ENCODE measurements at regions not wholly inside any gene's neighbourhood (a gene's known extent, or its start where the extent isn't known, plus 50 kb on each side); places are given as distances from the start of the nearest gene placed in this dataset.

DNA sequence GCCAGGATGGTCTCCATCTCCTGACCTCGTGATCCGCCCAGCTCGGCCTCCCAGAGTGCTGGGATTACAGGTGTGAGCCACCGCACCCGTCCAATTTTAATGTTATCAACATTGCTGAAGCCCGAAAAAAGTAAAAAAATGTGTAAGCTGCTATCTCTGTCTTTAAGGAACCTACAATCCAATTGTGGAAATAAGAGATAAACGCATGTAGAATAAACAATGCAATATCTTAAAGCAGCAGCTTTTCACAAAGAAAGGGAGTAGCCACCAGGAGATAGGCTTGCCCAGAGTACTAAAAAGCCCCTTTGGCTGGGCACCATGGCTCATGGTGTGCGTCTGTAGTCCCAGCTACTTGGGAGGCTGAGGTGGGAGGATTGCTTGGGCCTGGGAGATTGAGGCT is 282.9 kb upstream of the LYZL1 start:
- no peaks in the 10 kb centered on the region for H4K20me1 ChIP-seq (ENCODE audit: insufficient read depth, low read length, poor library complexity, severe bottlenecking)
- H3K4me3 ChIP-seq (ENCODE audit: low read length, poor library complexity, severe bottlenecking), result no peak overlapping the region
- no peaks in the 10 kb centered on the region for H3K36me3 ChIP-seq (ENCODE audit: insufficient read depth, low read length)
- H3K4me2 ChIP-seq (ENCODE audit: low read depth, low read length, poor library complexity, severe bottlenecking), result no peak overlapping the region
- H3K4me1 ChIP-seq (ENCODE audit: insufficient read depth, low read length, poor library complexity, severe bottlenecking), result no peaks in the 10 kb centered on the region
- no peaks in the 10 kb centered on the region for H3F3A ChIP-seq (ENCODE audit: low read depth)
- no peaks in the 10 kb centered on the region for H3K27me3 ChIP-seq (ENCODE audit: insufficient read depth, low read length, poor library complexity, severe bottlenecking)
- TF ChIP-seq EZH2phosphoT487 (IDR thresholded peaks at IDR 0.05; ENCODE audit: borderline replicate concordance), result no peak
- TF ChIP-seq, protein P1, sequence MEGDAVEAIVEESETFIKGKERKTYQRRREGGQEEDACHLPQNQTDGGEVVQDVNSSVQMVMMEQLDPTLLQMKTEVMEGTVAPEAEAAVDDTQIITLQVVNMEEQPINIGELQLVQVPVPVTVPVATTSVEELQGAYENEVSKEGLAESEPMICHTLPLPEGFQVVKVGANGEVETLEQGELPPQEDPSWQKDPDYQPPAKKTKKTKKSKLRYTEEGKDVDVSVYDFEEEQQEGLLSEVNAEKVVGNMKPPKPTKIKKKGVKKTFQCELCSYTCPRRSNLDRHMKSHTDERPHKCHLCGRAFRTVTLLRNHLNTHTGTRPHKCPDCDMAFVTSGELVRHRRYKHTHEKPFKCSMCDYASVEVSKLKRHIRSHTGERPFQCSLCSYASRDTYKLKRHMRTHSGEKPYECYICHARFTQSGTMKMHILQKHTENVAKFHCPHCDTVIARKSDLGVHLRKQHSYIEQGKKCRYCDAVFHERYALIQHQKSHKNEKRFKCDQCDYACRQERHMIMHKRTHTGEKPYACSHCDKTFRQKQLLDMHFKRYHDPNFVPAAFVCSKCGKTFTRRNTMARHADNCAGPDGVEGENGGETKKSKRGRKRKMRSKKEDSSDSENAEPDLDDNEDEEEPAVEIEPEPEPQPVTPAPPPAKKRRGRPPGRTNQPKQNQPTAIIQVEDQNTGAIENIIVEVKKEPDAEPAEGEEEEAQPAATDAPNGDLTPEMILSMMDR (conservative IDR thresholded peaks at IDR 0.05; ENCODE audit: low read length), result no peak
- no peak overlapping the region for H3K9ac ChIP-seq (ENCODE audit: low read depth, low read length, poor library complexity, severe bottlenecking)
- no peak overlapping the region for H2AFZ ChIP-seq (ENCODE audit: low read length)
- no peaks in the 10 kb centered on the region for H3K9me3 ChIP-seq (ENCODE audit: insufficient read depth, low read depth, low read length)
- H3K9me2 ChIP-seq (replicated peaks; ENCODE audit: low read depth, low read length), result no peaks in the 10 kb centered on the region
- H3K79me2 ChIP-seq (ENCODE audit: insufficient read depth, low read length), result no peaks in the 10 kb centered on the region

DNA sequence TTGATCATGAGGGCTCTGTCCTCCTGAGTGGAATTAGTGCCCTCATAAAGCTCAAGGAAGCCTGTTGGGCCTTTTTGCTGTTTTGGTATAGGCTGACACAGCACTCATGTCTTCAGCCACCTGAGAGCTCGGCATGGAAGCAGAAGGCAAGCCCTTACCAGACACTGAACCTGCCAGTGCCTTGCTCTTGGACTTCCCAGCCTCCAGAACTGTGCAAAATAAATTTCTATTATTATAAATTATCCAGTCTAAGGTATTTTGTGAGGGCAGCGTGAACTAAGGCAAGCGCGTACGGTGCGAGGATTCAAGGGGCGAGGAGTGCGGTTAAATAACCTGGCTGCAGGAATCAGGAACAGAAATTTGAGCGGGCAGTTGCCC is 281.5 kb upstream of the LYZL1 start:
- H3K4me1 ChIP-seq (ENCODE audit: insufficient read depth, low read length, poor library complexity, severe bottlenecking), result no peaks in the 10 kb centered on the region
- no peaks in the 10 kb centered on the region for H3F3A ChIP-seq (ENCODE audit: low read depth)
- H4K20me1 ChIP-seq (ENCODE audit: insufficient read depth, low read length, poor library complexity, severe bottlenecking), result no peaks in the 10 kb centered on the region
- H2AFZ ChIP-seq (ENCODE audit: low read length), result no peak overlapping the region
- no peak overlapping the region for H3K9ac ChIP-seq (ENCODE audit: low read depth, low read length, poor library complexity, severe bottlenecking)
- H3K79me2 ChIP-seq (ENCODE audit: insufficient read depth, low read length), result no peaks in the 10 kb centered on the region
- TF ChIP-seq, protein P1 (conservative IDR thresholded peaks at IDR 0.05; ENCODE audit: low read length), result no peak
- TF ChIP-seq EZH2phosphoT487 (IDR thresholded peaks at IDR 0.05; ENCODE audit: borderline replicate concordance), result no peak
- H3K9me2 ChIP-seq (replicated peaks; ENCODE audit: low read depth, low read length), result no peaks in the 10 kb centered on the region
- no peak overlapping the region for H3K4me3 ChIP-seq (ENCODE audit: low read length, poor library complexity, severe bottlenecking)
- no peaks in the 10 kb centered on the region for H3K36me3 ChIP-seq (ENCODE audit: insufficient read depth, low read length)
- H3K9me3 ChIP-seq (ENCODE audit: insufficient read depth, low read depth, low read length), result no peaks in the 10 kb centered on the region
- no peak overlapping the region for H3K4me2 ChIP-seq (ENCODE audit: low read depth, low read length, poor library complexity, severe bottlenecking)
- no peaks in the 10 kb centered on the region for H3K27me3 ChIP-seq (ENCODE audit: insufficient read depth, low read length, poor library complexity, severe bottlenecking)

- Histone ChIP-seq H3K4me3 (ENCODE audit: low read length, poor library complexity, severe bottlenecking) (no peak overlapping the region), H4K20me1 (ENCODE audit: insufficient read depth, low read length, poor library complexity, severe bottlenecking) (no peaks in the 10 kb centered on the region), H3K9me2 (replicated peaks; ENCODE audit: low read depth, low read length) (no peaks in the 10 kb centered on the region), H3K9ac (ENCODE audit: low read depth, low read length, poor library complexity, severe bottlenecking) (no peak overlapping the region), H3K36me3 (ENCODE audit: insufficient read depth, low read length) (no peaks in the 10 kb centered on the region), H3K4me2 (ENCODE audit: low read depth, low read length, poor library complexity, severe bottlenecking) (no peak overlapping the region), H3K79me2 (ENCODE audit: insufficient read depth, low read length) (no peaks in the 10 kb centered on the region), H3F3A (ENCODE audit: low read depth) (no peaks in the 10 kb centered on the region), H3K9me3 (ENCODE audit: insufficient read depth, low read depth, low read length) (no peaks in the 10 kb centered on the region), H2AFZ (ENCODE audit: low read length) (no peak overlapping the region), H3K4me1 (ENCODE audit: insufficient read depth, low read length, poor library complexity, severe bottlenecking) (no peaks in the 10 kb centered on the region), H3K27me3 (ENCODE audit: insufficient read depth, low read length, poor library complexity, severe bottlenecking) (no peaks in the 10 kb centered on the region)
- TF ChIP-seq, protein P1 (conservative IDR thresholded peaks at IDR 0.05; ENCODE audit: low read length), result no peak
- TF ChIP-seq EZH2phosphoT487 (IDR thresholded peaks at IDR 0.05; ENCODE audit: borderline replicate concordance), result no peak
Measured at GRCh38 chr10:29007748-29008610, 280.9 kb upstream of the LYZL1 start.

Measured in Loucy (cell line).